CD4-positive, alpha-beta T cell treated with Interferon alpha-2 for 1 hour (primary cell): ENCODE measurements at regions not wholly inside any gene's neighbourhood (a gene's known extent, or its start where the extent isn't known, plus 50 kb on each side); places are given as distances from the start of the nearest gene placed in this dataset.

Source experiments
- DNase-seq, 2 donors: peaks; one replicate each; pipeline ENCODE4 v3.0.0-alpha.2; 2020 to 2022

DNA sequence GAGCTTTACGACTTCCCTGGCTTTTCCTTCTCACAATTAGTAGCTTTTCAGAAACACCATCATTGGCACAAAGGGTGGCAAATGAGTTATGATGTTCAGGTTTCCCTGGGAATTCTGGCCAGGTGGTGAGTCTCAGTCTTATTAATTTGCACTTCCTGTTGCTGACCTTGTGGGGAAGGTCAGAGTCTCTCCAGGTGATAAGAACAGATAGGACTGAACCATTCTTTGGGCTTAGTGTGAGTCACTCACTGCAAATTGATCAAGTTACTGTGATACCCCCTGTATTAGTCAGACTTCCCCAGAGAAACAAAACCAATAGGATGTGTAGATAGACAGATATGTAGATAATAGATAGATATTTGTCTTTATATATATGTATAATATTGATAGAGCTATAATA, 53.8 kb upstream of the RANBP3L start:
- DNase-seq, result no peak

GRCh38 chr5:36356915-36357314, 55.2 kb upstream of the RANBP3L start:
- DNase-seq, result no peak

GRCh38 chr5:36357391-36357975, 55.8 kb upstream of the RANBP3L start:
- DNase-seq, result no peak

- no peak for DNase-seq
Measured at GRCh38 chr5:36359267-36359666, 57.6 kb upstream of the RANBP3L start.

DNA sequence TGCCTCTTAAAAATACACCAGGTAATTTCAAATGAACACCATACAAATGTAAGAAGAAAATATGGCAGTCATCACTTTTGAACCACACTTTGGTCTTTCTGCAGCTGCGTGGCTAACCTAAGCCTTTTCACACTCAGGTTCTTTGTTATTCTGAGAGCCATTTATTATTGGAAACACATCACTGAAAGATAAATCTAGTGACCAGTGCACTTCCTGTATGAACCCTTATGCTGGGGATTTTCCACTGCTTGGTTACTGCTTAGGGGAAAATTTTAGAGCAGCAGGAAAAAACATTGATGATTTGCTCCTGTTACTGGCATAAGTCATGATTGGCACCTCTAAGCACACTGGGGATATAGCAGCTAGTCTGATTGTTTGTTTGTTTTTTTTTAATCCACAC, 58.6 kb upstream of the RANBP3L start:
- DNase-seq, result no peak

GRCh38 chr5:36363101-36363500, 61.4 kb upstream of the RANBP3L start:
- no peak for DNase-seq

- no peak for DNase-seq
Measured at GRCh38 chr5:36363744-36364143, 62.0 kb upstream of the RANBP3L start.

- DNase-seq, result no peak
Measured at GRCh38 chr5:36364473-36364872, 62.8 kb upstream of the RANBP3L start.

DNA sequence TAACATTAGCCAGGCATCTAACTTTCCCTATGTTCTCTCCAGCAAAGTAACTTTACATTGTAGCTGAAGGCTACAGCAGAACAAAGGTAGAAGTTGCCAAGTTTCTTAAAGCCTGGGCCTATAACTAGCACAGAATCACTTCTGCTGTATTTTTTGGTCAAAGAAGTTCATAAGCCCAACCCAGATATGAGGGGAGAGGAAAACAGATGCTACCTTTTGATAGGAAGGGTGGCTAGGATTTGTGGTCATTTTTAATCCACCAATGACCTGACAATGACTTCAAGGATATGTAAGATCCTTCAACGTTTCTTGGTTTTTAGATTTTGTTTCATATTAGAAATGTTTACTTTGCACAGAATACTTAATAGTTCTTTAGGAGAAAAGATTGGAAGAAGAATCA, 64.2 kb upstream of the RANBP3L start:
- no peak for DNase-seq

DNA sequence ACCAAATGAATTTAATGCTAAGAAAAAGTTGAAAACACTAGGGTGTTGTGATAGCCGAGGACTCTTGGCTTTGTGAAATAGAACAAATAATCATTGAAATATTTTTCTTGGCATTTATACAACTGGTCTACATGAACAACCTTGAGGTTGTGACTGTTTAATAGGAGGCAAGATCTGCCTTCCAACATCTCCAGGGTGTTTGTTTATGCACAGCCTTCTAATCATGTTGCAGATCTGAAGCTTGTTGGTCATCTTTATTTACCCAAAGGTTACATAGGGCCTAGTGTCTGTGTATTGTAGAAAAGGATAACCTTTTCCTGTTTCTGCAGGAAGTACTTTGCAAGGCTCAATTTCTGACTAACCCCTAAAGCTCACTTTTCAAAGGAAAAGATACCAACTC, 65.2 kb upstream of the RANBP3L start:
- no peak for DNase-seq

DNA sequence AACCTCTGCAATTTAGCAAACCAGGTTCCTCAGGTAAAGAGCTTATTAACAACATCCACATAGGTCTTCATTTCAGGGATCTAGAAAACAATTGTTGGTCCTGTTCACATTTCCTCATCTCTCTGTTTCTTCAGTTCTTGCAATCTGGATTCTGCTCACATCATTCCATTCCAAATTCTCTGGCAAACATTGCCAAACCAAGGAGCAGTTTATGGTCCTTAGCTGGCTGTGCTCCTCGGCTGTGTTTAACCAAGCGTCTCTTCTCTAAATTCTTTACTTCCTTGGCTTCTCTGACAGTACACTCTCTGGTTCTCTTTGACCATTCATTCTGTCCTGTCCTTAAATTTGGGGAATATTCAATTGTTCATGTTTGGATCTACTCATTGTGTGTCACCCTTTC, 65.8 kb upstream of the RANBP3L start:
- DNase-seq, result no peak

GRCh38 chr5:36369219-36369690, 67.6 kb upstream of the RANBP3L start:
- DNase-seq, result no peak

DNA sequence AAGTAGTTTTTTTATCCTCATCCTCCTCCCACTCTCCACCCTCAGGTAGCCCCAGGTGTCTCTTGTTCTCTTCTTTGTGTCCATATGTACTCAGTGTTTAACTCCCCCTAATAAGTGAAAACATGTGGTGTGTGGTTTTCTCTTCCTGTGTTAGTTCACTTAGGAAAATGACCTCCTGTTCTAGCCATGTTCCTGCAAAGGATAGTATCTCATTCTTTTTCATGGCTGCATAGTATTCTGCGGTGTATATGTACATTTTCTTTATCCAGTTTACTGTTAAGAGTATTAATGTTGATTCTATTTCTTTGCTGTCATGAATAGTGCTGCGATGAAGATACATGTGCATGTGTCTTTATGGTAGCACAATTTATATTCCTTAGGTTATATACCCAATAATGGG, 68.4 kb upstream of the RANBP3L start:
- no peak for DNase-seq

DNA sequence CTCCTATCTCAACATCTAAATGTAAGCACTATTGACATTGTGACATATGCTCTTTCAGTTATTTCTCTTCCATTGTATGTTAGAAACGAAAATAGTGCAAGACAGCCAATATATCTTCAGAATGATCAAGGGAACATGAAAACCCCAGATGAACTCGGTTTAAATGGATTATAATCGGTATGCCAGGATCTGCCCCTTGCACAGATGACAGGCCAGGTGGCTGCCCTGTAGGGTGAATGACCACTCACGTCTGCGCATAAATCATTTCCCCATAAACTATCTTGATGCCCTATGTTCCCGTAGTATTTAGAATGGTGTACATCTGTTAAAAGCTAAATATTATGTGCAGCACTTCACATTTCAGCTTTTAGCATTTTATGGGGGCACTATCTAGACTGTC, 69.7 kb upstream of the RANBP3L start:
- no peak for DNase-seq

- DNase-seq, result peak; percentile 1 to 65
Measured at GRCh38 chr5:36373527-36374086, 71.9 kb upstream of the RANBP3L start.

GRCh38 chr5:36374266-36374862, 72.7 kb upstream of the RANBP3L start:
- no peak for DNase-seq

GRCh38 chr5:36377192-36377591, 75.5 kb upstream of the RANBP3L start:
- no peak for DNase-seq

DNA sequence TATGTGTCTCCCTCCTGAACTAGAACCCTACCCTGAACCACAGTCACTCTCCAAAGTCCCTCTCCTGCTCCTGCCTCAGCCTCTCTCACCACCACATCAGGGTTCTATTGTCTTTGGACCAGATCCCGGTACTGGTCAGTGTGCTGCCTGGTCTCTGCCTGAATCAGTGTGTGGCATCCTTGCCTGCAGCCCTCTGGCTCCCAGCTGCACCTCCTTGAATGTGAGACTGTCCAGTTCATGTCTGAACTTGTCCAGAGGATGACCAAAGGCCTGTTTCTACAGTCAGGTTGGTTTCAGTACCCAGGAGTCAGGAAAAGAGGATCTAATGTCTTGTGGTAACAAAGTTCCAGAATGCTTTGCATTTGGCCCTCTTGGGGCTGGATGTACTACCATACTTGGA, 76.8 kb upstream of the RANBP3L start:
- DNase-seq, result no peak

DNA sequence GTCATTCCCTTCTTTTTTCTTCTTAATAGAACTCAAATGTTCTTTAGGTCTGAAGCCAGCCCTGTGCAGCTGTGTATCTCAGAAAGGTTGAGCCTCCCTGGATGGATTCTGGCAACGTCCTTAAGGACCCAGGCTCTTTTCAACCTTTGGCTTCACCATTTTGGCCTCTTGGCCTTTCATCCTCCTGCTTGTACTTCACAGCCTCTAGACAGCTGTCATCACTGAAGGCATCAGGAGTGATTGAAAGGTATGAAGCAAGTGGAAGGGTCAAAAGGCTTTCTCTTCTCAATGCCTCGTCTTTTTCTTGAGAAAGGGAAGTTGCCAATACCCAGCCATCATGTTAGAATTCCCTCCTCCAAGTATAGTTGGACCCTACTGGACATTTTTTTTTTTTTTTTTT, 81.2 kb upstream of the RANBP3L start:
- DNase-seq, result no peak

GRCh38 chr5:36383942-36384341, 82.2 kb upstream of the RANBP3L start:
- no peak for DNase-seq

- DNase-seq, result no peak
Measured at GRCh38 chr5:36384845-36385244, 83.1 kb upstream of the RANBP3L start.

- no peak for DNase-seq
Measured at GRCh38 chr5:36385495-36385894, 83.8 kb upstream of the RANBP3L start.

- DNase-seq, result no peak
Measured at GRCh38 chr5:36388288-36388687, 86.6 kb upstream of the RANBP3L start.

GRCh38 chr5:36389245-36389644, 87.5 kb upstream of the RANBP3L start:
- peak in 1 of 2 donors; percentile 18 for DNase-seq

DNA sequence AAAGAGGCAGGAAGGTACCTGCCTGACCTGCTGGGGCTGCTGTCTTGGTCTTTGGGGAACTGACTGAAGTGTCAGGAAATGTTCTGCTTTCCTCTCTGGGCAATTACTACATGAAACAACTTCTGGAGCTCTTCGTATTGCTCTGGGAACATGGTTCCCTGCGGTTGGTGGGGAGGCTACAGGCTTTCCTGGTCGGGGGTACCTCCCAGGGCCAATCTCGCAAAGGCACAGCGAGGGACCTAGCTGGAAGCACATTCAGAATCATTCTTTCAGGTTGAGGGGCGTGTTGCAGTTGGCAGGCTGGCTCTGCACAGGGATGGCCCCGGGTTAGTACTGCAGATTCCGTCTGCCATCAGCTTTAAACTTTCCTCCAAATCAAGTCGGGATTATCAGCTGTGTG, 88.9 kb upstream of the RANBP3L start:
- no peak for DNase-seq
